Ovary (tissue), 7 donors: ENCODE measurements at regions not wholly inside any gene's neighbourhood (a gene's known extent, or its start where the extent isn't known, plus 50 kb on each side); places are given as distances from the start of the nearest gene placed in this dataset.

Source experiments
- DNase-seq, 5 donors: peaks; one replicate each; pipeline ENCODE4 v3.0.0-alpha.2; 2019 to 2020
- H3K27ac ChIP-seq, 2 donors: fragments of 200-600 bp; one replicate each; pipeline versions ENCODE4 v1.5.1 to v1.8.0; 2019 to 2022
- H3K27me3 ChIP-seq: fragments of 200-600 bp; one replicate; pipeline ENCODE4 v1.8.0; 2022
- H3K36me3 ChIP-seq: fragments of 200-600 bp; sonication (generic); one replicate; pipeline ENCODE4 v1.5.1; 2019
- H3K4me1 ChIP-seq: one replicate; pipeline ENCODE4 v1.8.1; 2013; ENCODE audit warnings: mild to moderate bottlenecking, moderate library complexity; ENCODE audit not compliant: insufficient read depth
- H3K4me3 ChIP-seq: fragments of 200-600 bp; sonication (generic); one replicate; pipeline ENCODE4 v1.5.1; 2017
- H3K9me3 ChIP-seq, 2 donors: fragments of 200-600 bp in 1 of 2; sonication (generic) in 1 of 2; one replicate each; pipeline versions ENCODE4 v1.5.1 to v1.8.1; 2013 to 2019; ENCODE audit warnings: mild to moderate bottlenecking in 1 of 2, moderate library complexity in 1 of 2
- EP300 ChIP-seq: sonication (generic); formaldehyde crosslinking; IDR thresholded peaks from one replicate; pipeline ENCODE4 v1.6.1; 2017; ENCODE audit warnings: antibody characterized with exemption
- POLR2A ChIP-seq: fragments of 450-650 bp; IDR thresholded peaks from one replicate; pipeline ENCODE4 v1.6.1; 2017; ENCODE audit warnings: antibody characterized with exemption, mild to moderate bottlenecking, moderate library complexity
- WGBS, 3 donors: extraction: QIAGEN DNeasy Blood & Tissue Kit in 1 of 3; methylation state at CpG; one replicate each; pipeline versions ENCODE4 v1.1.5 to v1.1.7; 2013 to 2017; 5-methylcytosine and 5-hydroxymethylcytosine counted together
- intact Hi-C, 4 donors: fragments of 100-400 bp; cut with DNase I; formaldehyde crosslinking; loops; one replicate each; pipeline versions ENCODE4 v1.11.0 to v1.15.1; 2022 to 2023
- TF ChIP-seq, protein P1 (sequence below), 3 donors: fragments of 450-650 bp in 2 of 3; fragments of 200-600 bp in 1 of 3; IDR thresholded peaks; one replicate each; pipeline versions ENCODE4 v1.5.1 to v1.8.0; 2016 to 2022; ENCODE audit warnings: antibody characterized with exemption in 3 of 3, mild to moderate bottlenecking in 1 of 3
- donor health status: DM: no; HTN: no; CAD: no; lungs with moderate emphysema.
- donor health status: DM: no; HTN: no; CAD: no.
- donor health status: Bipolar disorder and iron deficiency.
- donor health status: DM: no; HTN: no; CAD: no.
- donor health status: DM: yes; HTN: yes; CAD: no.

DNA sequence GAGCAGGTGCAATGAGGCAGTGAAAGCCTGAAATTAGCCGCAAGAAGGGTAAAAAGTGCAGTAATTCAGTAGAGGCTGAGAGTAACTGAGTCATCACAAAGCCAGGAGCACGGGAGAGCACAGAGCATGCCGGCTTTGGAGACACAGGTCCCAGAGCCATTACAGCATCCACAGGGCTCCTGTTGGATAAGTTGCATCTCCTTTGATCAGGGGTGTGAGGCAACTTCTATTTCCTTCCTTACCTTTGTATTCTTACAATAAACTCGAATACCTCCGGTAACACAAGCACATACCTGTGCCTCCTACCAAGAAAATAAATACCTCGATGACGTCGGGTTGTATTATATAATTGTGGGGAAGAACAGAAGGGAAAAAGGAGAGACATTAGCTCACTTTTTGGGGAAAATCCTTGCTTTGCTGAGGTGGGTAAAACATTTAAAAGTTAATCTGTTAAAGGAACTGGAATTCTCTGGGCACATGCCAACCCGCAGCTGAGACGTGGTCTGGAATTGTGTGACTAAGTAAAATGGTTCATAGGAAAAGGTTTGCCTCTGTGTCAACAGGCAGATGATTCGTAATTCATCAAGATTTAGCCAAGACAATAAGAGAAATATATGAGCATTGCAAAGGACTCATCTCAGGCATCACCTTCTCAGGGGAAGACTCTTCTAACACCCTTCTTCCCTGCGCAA is 360.7 kb upstream of the ZFP64 start:
- no peaks in the 10 kb centered on the region for H3K4me1 ChIP-seq
- H3K27ac ChIP-seq: no peak overlapping the region
- 64 to 68% (median 67%) methylated on average over 12 of the region's 12 CpGs for WGBS, 3 donors
- H3K9me3 ChIP-seq: no peaks in the 10 kb centered on the region
- intact Hi-C loops: no loop called here
- no peaks in the 10 kb centered on the region for H3K36me3 ChIP-seq
- no peak for DNase-seq
- no peaks in the 10 kb centered on the region for H3K27me3 ChIP-seq
- TF ChIP-seq, protein P1, sequence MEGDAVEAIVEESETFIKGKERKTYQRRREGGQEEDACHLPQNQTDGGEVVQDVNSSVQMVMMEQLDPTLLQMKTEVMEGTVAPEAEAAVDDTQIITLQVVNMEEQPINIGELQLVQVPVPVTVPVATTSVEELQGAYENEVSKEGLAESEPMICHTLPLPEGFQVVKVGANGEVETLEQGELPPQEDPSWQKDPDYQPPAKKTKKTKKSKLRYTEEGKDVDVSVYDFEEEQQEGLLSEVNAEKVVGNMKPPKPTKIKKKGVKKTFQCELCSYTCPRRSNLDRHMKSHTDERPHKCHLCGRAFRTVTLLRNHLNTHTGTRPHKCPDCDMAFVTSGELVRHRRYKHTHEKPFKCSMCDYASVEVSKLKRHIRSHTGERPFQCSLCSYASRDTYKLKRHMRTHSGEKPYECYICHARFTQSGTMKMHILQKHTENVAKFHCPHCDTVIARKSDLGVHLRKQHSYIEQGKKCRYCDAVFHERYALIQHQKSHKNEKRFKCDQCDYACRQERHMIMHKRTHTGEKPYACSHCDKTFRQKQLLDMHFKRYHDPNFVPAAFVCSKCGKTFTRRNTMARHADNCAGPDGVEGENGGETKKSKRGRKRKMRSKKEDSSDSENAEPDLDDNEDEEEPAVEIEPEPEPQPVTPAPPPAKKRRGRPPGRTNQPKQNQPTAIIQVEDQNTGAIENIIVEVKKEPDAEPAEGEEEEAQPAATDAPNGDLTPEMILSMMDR (IDR thresholded peaks at IDR 0.05): no peak
- TF ChIP-seq EP300: no peak
- no peak for TF ChIP-seq POLR2A
- H3K4me3 ChIP-seq: no peak overlapping the region

DNA sequence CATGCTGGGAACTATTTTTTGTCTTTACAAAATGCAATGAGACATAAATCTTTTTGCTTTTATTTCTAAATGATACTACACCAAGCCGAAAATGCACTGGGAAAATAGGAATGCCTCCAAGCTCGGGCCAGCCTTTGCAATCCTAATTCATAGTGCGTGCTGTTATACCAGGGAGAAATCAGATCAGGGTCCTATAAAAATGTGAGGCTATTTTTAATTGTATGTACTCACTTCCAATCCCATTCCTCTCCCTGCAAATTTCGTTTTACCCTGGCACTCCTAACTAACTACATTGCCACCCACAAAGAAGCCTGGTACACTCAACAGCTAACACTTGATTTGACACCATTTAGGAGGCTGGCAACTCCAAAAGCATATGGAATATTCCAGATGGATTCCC is 350.6 kb upstream of the ZFP64 start:
- H3K4me3 ChIP-seq: no peak overlapping the region
- no peak for DNase-seq
- H3K27me3 ChIP-seq: no peaks in the 10 kb centered on the region
- H3K27ac ChIP-seq: no peak overlapping the region
- H3K36me3 ChIP-seq: no peaks in the 10 kb centered on the region
- no peak for TF ChIP-seq EP300
- TF ChIP-seq POLR2A: no peak
- TF ChIP-seq, protein P1 (IDR thresholded peaks at IDR 0.05): no peak
- 42 to 62% (median 59%) methylated on average over 4 of the region's 4 CpGs for WGBS, 3 donors
- no peaks in the 10 kb centered on the region for H3K4me1 ChIP-seq
- no peaks in the 10 kb centered on the region for H3K9me3 ChIP-seq
- intact Hi-C loops: no loop called here

DNA sequence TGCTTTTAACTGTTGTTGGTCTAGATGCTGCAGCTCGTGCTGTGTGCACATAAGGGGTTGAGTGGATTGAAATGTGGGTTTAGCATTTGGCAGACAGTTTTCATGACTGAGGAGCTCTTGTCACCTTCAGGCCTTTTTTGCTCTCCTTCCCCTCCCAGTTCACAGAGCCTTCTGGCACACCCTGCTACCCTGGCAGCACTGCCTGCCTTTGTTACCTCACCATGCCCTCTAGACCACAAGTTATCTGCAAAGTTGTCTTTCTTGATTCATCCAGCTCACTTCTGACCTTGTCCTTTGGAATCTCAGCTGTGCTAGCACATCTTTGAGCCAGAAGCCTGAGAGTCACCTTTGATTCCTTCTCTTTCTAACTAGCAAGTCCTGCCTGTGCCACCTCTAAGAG is 348.9 kb upstream of the ZFP64 start:
- Histone ChIP-seq H3K36me3 (no peaks in the 10 kb centered on the region), H3K4me3 (no peak overlapping the region), H3K27ac (no peak overlapping the region), H3K9me3 (no peaks in the 10 kb centered on the region), H3K27me3 (no peaks in the 10 kb centered on the region), H3K4me1 (no peaks in the 10 kb centered on the region)
- WGBS, 3 donors: 76 to 89% (median 82%) methylated on average over 1 of the region's 1 CpG
- DNase-seq: no peak
- intact Hi-C loops: no loop called here
- TF ChIP-seq POLR2A: no peak
- no peak for TF ChIP-seq EP300
- TF ChIP-seq, protein P1 (IDR thresholded peaks at IDR 0.05): no peak

DNA sequence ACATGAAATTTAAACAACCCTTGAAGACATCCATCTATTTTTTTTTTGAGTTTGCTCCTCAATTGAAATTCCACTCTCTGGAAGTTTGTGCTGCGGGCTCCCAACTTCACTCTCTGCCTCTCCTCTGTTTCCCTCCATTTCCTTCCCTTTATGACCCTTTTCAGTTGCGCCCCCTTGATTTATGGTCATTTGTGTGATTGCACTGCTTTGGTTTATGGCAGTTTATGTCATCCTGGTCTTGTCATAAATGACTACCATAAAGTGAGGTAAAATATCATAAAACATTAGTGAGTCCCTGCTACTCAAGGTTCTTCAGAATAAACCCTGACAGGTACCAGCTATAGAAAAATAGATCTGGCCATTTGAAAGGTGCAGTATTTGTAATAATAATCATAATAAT is 348.3 kb upstream of the ZFP64 start:
- intact Hi-C loops: no loop called here
- Histone ChIP-seq H3K27me3 (no peaks in the 10 kb centered on the region), H3K36me3 (no peaks in the 10 kb centered on the region), H3K27ac (no peak overlapping the region), H3K4me3 (no peak overlapping the region), H3K4me1 (no peaks in the 10 kb centered on the region), H3K9me3 (no peaks in the 10 kb centered on the region)
- WGBS, 3 donors: 74 to 87% (median 84%) methylated on average over 2 of the region's 2 CpGs
- TF ChIP-seq POLR2A (no peak), EP300 (no peak)
- TF ChIP-seq, protein P1 (IDR thresholded peaks at IDR 0.05): no peak
- DNase-seq: no peak
